SK-N-SH (cell line): ENCODE measurements at regions not wholly inside any gene's neighbourhood (a gene's known extent, or its start where the extent isn't known, plus 50 kb on each side); places are given as distances from the start of the nearest gene placed in this dataset.

Experiments
- CTCF ChIA-PET: fragments of 300-600, 350-600 bp; formaldehyde crosslinking; extraction: SDS; loops from one replicate; lab custom pipeline; 2021; lab: Yijun Ruan, JAX
- POLR2A ChIA-PET: fragments of 350-600 bp; sonication (Branson Sonifier 250); formaldehyde crosslinking; extraction: SDS; loops from one replicate; lab custom pipeline; 2020; ENCODE audit warnings: antibody characterized with exemption, inconsistent platforms; lab: Yijun Ruan, JAX
- DNase-seq: peaks from one replicate; pipeline ENCODE4 v3.0.0; 2012
- H2AFZ ChIP-seq: fragments of 200-600 bp; sonication (generic); 2 replicates; pipeline ENCODE4 v1.8.1; 2016; ENCODE audit warnings: antibody characterized with exemption, mild to moderate bottlenecking, low read depth
- H3F3A ChIP-seq: fragments of 200-600 bp; sonication (generic); replicated peaks from 2 replicates; pipeline ENCODE3; 2016; ENCODE audit warnings: antibody characterized with exemption, mild to moderate bottlenecking; ENCODE audit not compliant: insufficient read depth
- H3K27ac ChIP-seq, 2 experiments: fragments of 200-500 bp in 1 of 2; fragments of 200-600 bp in 1 of 2; sonication (Bioruptor generic) in 1 of 2; sonication (generic), shearing (Covaris generic) in 1 of 2; 2 replicates each; pipeline versions ENCODE4 v1.5.1 to v1.6.1; 2014 to 2016; ENCODE audit warnings: low read depth in 2 of 2, inconsistent platforms in 1 of 2, low read length in 1 of 2, mild to moderate bottlenecking in 1 of 2, mixed read lengths in 1 of 2
- H3K27me3 ChIP-seq: fragments of 200-600 bp; sonication (generic), shearing (Covaris generic); 2 replicates; pipeline ENCODE4 v1.6.1; 2016; ENCODE audit warnings: mixed run types; ENCODE audit not compliant: insufficient read depth
- H3K36me3 ChIP-seq, 2 experiments: fragments of 200-500 bp in 1 of 2; fragments of 200-600 bp in 1 of 2; sonication (Bioruptor generic) in 1 of 2; sonication (generic) in 1 of 2; replicated peaks in 1 of 2; 2 replicates each; pipeline versions ENCODE3 to v1.5.1; 2014 to 2016; ENCODE audit warnings: low read length in 1 of 2, mild to moderate bottlenecking in 1 of 2; ENCODE audit not compliant: insufficient read depth in 2 of 2, control insufficient read depth in 1 of 2
- H3K4me1 ChIP-seq, 2 experiments: fragments of 200-500 bp in 1 of 2; fragments of 200-600 bp in 1 of 2; sonication (Bioruptor generic) in 1 of 2; sonication (generic), shearing (Covaris generic) in 1 of 2; 2 replicates each; pipeline versions ENCODE4 v1.5.1 to v1.6.1; 2014 to 2016; ENCODE audit warnings: low read depth in 1 of 2, low read length in 1 of 2, mixed run types in 1 of 2; ENCODE audit not compliant: insufficient read depth in 2 of 2, control insufficient read depth in 1 of 2
- H3K4me2 ChIP-seq: fragments of 200-600 bp; sonication (generic), shearing (Covaris generic); 2 replicates; pipeline ENCODE4 v1.6.1; 2017; ENCODE audit warnings: mixed run types
- H3K4me3 ChIP-seq, 2 experiments: fragments of 200-500 bp in 1 of 2; fragments of 200-600 bp in 1 of 2; sonication (Bioruptor generic) in 1 of 2; sonication (generic), shearing (Covaris generic) in 1 of 2; 2 replicates each; pipeline versions ENCODE4 v1.5.1 to v1.8.1; 2014 to 2016; ENCODE audit warnings: low read depth in 2 of 2, inconsistent platforms in 1 of 2, low read length in 1 of 2, mild to moderate bottlenecking in 1 of 2, mixed read lengths in 1 of 2, moderate library complexity in 1 of 2
- H3K79me2 ChIP-seq: fragments of 200-600 bp; sonication (generic); 2 replicates; pipeline ENCODE4 v1.8.1; 2017; ENCODE audit warnings: mild to moderate bottlenecking; ENCODE audit not compliant: insufficient read depth
- H3K9ac ChIP-seq: fragments of 200-600 bp; sonication (generic); 2 replicates; pipeline ENCODE4 v1.6.1; 2017; ENCODE audit warnings: mixed run types
- H3K9me2 ChIP-seq: fragments of 200-600 bp; sonication (generic); 2 replicates; pipeline ENCODE4 v1.6.1; 2017; ENCODE audit warnings: mixed run types
- H3K9me3 ChIP-seq: fragments of 200-600 bp; sonication (generic); 2 replicates; pipeline ENCODE4 v1.6.1; 2017; ENCODE audit warnings: mixed run types, mild to moderate bottlenecking, moderate library complexity
- H4K20me1 ChIP-seq: fragments of 200-600 bp; sonication (generic); 2 replicates; pipeline ENCODE4 v1.6.1; 2017; ENCODE audit warnings: mild to moderate bottlenecking, mixed run types; ENCODE audit not compliant: insufficient read depth
- EZH2phosphoT487 ChIP-seq: fragments of 200-600 bp; sonication (generic); IDR thresholded peaks from 2 replicates; pipeline ENCODE4 v1.6.1; 2017; ENCODE audit warnings: low read depth, mixed run types, mild to moderate bottlenecking, antibody characterized with exemption, moderate library complexity, borderline replicate concordance
- FOSL2 ChIP-seq: IDR thresholded peaks from 2 replicates; pipeline ENCODE4 v1.4.0; 2012; ENCODE audit warnings: low read depth, mild to moderate bottlenecking, moderate library complexity, borderline replicate concordance
- FOXM1 ChIP-seq: IDR thresholded peaks from 2 replicates; pipeline ENCODE4 v1.4.0; 2012; ENCODE audit warnings: low read depth, mild to moderate bottlenecking
- JUND ChIP-seq: IDR thresholded peaks from 2 replicates; pipeline ENCODE4 v1.4.0; 2012
- MXI1 ChIP-seq: IDR thresholded peaks from 2 replicates; pipeline ENCODE4 v1.6.1; 2012; ENCODE audit warnings: mild to moderate bottlenecking, low read depth, low read length, improper control_type of control experiment
- NRF1 ChIP-seq: IDR thresholded peaks from 2 replicates; pipeline ENCODE4 v1.6.1; 2012; ENCODE audit warnings: low read depth, mild to moderate bottlenecking, low read length
- RAD21 ChIP-seq: IDR thresholded peaks from 2 replicates; pipeline ENCODE4 v1.6.1; 2012; ENCODE audit warnings: mild to moderate bottlenecking, low read length
- RCOR1 ChIP-seq: fragments of 150-350 bp; IDR thresholded peaks from 2 replicates; pipeline ENCODE4 v1.6.1; 2017; ENCODE audit warnings: antibody characterized with exemption, low read length
- SMC3 ChIP-seq: IDR thresholded peaks from 2 replicates; pipeline ENCODE4 v1.6.1; 2012; ENCODE audit warnings: low read depth, low read length, improper control_type of control experiment
- TAF1 ChIP-seq: IDR thresholded peaks from 2 replicates; pipeline ENCODE4 v1.6.1; 2012; ENCODE audit warnings: low read depth, mild to moderate bottlenecking, low read length, moderate library complexity, borderline replicate concordance
- TEAD4 ChIP-seq: IDR thresholded peaks from 2 replicates; pipeline ENCODE4 v1.4.0; 2012; ENCODE audit warnings: mild to moderate bottlenecking, borderline replicate concordance; ENCODE audit not compliant: insufficient read depth
- YY1 ChIP-seq: IDR thresholded peaks from 2 replicates; pipeline ENCODE4 v1.4.0; 2012; ENCODE audit warnings: low read depth, mild to moderate bottlenecking
- WGBS: methylation state at CpG from one replicate; pipeline ENCODE4 v1.1.6; 2017; ENCODE audit warnings: low lambda C conversion rate; 5-methylcytosine and 5-hydroxymethylcytosine counted together
- TF ChIP-seq, protein P1 (sequence below): IDR thresholded peaks from 2 replicates; pipeline ENCODE4 v1.4.0; 2012; ENCODE audit warnings: low read depth, borderline replicate concordance
- TF ChIP-seq, protein P2 (sequence below): IDR thresholded peaks from 2 replicates; pipeline ENCODE4 v1.4.0; 2012; ENCODE audit warnings: low read depth, borderline replicate concordance
- TF ChIP-seq, protein P3 (sequence below): fragments of 150-350 bp; IDR thresholded peaks from 2 replicates; pipeline ENCODE4 v1.6.1; 2017; ENCODE audit warnings: antibody characterized with exemption, low read length, low read depth, borderline replicate concordance

DNA sequence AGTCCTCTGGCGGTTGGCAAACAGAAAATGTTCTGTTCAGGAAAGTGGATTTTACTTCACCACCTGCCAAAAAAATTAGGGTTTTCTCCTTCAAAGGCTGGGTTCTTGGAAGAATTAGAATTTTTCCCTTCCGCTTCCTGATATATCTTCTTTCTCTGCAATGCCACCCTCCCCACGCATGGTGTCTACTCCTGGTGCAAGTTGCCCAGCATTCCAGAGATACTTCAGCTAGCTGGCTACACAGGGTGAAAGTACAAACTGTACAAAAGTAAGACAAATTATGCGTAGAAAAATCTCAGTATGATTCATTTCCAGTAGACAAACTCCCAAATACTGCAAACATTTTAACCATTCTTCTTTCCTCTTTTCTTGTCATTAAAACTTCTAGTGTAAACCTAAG, 430.1 kb upstream of the ESRRG start:
- no peaks in the 10 kb centered on the region for H3K9me2 ChIP-seq
- no peak for DNase-seq
- peak overlapping the region in 1 of 2 experiments; percentile 22; a peak in 1 of 4 replicates for H3K27ac ChIP-seq
- H3F3A ChIP-seq = no peaks in the 10 kb centered on the region
- H3K9me3 ChIP-seq = no peaks in the 10 kb centered on the region
- ChIA-PET POLR2A (no interaction called here), CTCF (no interaction called here)
- no peak overlapping the region for H3K4me3 ChIP-seq
- H3K36me3 ChIP-seq = no peaks in the 10 kb centered on the region
- no peaks in the 10 kb centered on the region for H3K79me2 ChIP-seq
- H3K4me2 ChIP-seq = no peak overlapping the region
- H3K27me3 ChIP-seq = no peaks in the 10 kb centered on the region
- H2AFZ ChIP-seq = no peak overlapping the region
- H3K9ac ChIP-seq = no peak overlapping the region
- no peaks in the 10 kb centered on the region for H3K4me1 ChIP-seq
- 60% methylated on average over 4 of the region's 4 CpGs for WGBS
- no peak for TF ChIP-seq JUND
- TF ChIP-seq, protein P1, sequence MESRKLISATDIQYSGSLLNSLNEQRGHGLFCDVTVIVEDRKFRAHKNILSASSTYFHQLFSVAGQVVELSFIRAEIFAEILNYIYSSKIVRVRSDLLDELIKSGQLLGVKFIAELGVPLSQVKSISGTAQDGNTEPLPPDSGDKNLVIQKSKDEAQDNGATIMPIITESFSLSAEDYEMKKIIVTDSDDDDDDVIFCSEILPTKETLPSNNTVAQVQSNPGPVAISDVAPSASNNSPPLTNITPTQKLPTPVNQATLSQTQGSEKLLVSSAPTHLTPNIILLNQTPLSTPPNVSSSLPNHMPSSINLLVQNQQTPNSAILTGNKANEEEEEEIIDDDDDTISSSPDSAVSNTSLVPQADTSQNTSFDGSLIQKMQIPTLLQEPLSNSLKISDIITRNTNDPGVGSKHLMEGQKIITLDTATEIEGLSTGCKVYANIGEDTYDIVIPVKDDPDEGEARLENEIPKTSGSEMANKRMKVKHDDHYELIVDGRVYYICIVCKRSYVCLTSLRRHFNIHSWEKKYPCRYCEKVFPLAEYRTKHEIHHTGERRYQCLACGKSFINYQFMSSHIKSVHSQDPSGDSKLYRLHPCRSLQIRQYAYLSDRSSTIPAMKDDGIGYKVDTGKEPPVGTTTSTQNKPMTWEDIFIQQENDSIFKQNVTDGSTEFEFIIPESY = no peak
- TF ChIP-seq YY1 = no peak
- TF ChIP-seq FOSL2 = no peak
- TF ChIP-seq, protein P2, sequence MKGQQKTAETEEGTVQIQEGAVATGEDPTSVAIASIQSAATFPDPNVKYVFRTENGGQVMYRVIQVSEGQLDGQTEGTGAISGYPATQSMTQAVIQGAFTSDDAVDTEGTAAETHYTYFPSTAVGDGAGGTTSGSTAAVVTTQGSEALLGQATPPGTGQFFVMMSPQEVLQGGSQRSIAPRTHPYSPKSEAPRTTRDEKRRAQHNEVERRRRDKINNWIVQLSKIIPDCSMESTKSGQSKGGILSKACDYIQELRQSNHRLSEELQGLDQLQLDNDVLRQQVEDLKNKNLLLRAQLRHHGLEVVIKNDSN = no peak
- TF ChIP-seq SMC3 = no peak
- TF ChIP-seq TAF1 = no peak
- TF ChIP-seq, protein P3, sequence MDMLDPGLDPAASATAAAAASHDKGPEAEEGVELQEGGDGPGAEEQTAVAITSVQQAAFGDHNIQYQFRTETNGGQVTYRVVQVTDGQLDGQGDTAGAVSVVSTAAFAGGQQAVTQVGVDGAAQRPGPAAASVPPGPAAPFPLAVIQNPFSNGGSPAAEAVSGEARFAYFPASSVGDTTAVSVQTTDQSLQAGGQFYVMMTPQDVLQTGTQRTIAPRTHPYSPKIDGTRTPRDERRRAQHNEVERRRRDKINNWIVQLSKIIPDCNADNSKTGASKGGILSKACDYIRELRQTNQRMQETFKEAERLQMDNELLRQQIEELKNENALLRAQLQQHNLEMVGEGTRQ = no peak
- no peak for TF ChIP-seq NRF1
- no peaks in the 10 kb centered on the region for H4K20me1 ChIP-seq

DNA sequence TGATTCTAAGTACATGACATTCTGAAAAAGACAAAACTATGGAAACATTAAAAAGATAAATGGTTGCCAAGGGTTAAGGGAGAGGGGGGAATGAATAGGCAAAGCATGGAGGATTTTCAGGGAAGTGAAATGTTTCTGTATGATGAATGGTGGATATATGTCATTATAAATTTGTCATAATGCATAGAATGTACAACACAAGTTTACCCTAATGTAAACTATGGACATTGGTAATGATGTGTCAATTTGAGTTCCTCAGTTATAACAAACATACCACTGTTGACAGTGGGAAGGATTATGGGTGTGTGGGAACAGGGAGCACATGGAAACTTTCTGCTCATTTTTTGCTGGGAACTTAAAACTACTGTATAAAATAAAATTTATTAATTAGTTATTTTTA, 427.1 kb upstream of the ESRRG start:
- no peak overlapping the region for H3K9ac ChIP-seq
- no peaks in the 10 kb centered on the region for H3K79me2 ChIP-seq
- ChIA-PET CTCF (no interaction called here), POLR2A (no interaction called here)
- H3K36me3 ChIP-seq = no peaks in the 10 kb centered on the region
- H2AFZ ChIP-seq = no peak overlapping the region
- H3K4me1 ChIP-seq = no peaks in the 10 kb centered on the region
- H3K9me2 ChIP-seq = no peaks in the 10 kb centered on the region; the same call in 1 of the 2 replicates
- no peaks in the 10 kb centered on the region for H4K20me1 ChIP-seq
- no peak overlapping the region for H3K4me3 ChIP-seq
- H3F3A ChIP-seq = no peaks in the 10 kb centered on the region
- no peaks in the 10 kb centered on the region for H3K27me3 ChIP-seq
- TF ChIP-seq EZH2phosphoT487 (no peak), NRF1 (no peak), TAF1 (no peak), RCOR1 (no peak), MXI1 (no peak), YY1 (no peak), FOXM1 (no peak), TEAD4 (no peak), RAD21 (no peak)
- TF ChIP-seq, protein P2 = no peak
- TF ChIP-seq, protein P3 = no peak
- no peak for DNase-seq
- no peak overlapping the region for H3K4me2 ChIP-seq
- no peaks in the 10 kb centered on the region; the same call in 1 of the 2 replicates for H3K9me3 ChIP-seq
- no peak overlapping the region for H3K27ac ChIP-seq
